NCI-H1417 treated with DMSO at 0.1 percent for 48 hours (cell line): ENCODE measurements at regions not wholly inside any gene's neighbourhood (a gene's known extent, or its start where the extent isn't known, plus 50 kb on each side); places are given as distances from the start of the nearest gene placed in this dataset.

Experiments
- DNase-seq: peaks from one replicate; lab custom pipeline; 2025; lab: John Stamatoyannopoulos, UW

GRCh38 chr16:87002717-87003413 is 314.3 kb downstream of the C16orf95 start:
- no peak for DNase-seq

DNA sequence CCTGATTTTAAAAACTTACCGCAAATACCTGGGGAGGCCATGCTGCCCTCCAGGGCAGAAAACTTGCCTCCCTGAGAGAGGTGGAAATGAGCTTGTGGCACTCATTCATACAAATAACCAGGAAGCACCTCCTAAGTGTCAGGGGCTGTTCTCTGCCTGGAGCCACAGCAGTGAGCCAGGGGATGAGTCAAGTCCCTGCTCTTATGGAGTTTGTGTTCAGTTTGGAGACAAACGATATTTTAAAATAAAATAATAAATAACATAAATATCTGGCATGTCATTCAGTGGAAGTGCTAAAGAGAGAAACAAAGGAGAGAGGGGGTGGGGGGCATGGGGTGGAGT is 313.8 kb downstream of the C16orf95 start:
- DNase-seq, result no peak

- no peak for DNase-seq
These were observed 311.2 kb downstream of the C16orf95 start for GRCh38 chr16:87006021-87006420.

DNA sequence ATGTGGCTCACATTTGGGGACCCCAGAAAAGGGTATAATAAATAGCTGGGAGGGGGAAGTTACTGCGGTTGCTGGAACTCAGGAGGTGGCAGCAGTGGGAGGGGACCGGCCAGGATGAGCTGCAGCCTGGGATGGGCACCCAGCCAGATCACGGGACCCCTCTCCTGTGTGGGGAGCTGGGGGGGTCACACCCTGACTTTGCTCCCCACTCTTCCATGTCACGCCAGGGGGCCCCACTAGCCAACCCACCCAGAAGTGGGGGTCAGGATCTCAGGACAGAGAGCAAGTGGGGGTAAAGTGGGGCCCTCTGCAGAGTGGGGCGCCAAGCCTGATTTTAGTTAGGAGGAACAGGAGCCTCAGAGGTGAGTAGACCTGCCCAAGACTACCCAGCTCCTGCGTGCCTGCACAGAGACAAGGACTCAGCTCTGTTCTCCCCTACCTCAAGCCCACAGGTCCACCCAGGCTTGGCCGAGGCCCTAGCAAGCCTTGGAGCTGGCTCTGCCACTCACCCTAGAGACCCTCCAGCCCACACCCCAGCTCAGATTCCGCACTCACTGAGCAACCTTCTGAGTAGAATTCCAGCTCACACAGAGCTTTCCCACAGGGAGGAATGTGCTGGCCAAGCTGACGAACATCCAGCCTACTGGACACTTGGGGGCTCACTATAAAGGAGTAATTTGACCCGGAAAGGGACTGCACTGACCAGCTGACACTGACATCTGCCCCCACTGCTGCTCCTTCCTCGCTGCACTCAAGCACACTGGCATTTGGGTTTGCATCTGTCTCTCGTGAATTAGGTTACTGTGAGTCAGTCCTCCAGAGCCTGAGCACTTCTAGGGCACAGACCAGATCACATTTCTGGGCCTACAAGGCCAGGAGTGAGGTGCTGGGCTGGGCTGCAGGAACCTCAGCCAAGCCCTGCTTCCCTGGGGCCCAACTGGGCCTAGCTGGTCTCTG is 310.1 kb downstream of the C16orf95 start:
- no peak for DNase-seq

DNA sequence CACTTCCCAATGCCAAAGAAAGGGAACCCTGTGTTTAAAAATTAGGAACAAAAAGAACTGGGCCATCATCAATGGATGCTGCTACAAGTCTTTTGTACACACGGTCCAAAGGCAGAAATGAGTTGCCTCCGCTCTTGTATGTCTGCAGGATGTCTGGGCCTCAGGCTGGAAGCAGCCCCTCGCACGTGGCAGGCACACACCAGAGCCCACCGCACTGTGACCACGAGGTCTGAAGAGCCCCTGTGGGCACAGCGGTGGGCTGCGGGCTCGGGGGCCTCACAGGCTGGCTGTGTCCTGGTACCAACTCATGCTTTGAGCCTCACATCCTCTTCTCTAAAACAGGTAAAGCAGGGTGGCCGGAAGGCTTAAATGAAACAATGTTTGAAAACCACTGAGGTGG is 309.3 kb downstream of the C16orf95 start:
- DNase-seq, result no peak

GRCh38 chr16:87008664-87009063 is 308.5 kb downstream of the C16orf95 start:
- no peak for DNase-seq

- DNase-seq, result no peak
These were observed 303.9 kb downstream of the C16orf95 start for GRCh38 chr16:87012954-87013938.

DNA sequence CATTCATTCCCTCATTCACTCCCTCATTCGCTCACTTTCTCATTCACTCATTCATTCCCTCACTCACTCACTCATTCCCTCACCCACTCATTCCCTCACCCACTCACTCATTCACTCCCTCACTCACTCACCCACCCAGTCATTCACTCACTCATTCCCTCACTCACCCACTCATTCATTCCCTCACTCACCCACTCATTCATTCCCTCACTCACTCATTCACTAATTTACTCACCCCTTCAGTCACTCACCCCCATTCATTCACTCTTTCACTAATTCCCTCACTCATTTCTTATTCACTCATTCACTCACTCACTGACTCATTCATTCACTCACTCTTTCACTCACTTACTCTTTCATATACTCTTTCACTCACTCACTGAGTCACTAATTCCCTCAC is 303.1 kb downstream of the C16orf95 start:
- no peak for DNase-seq

- no peak for DNase-seq
These were observed 302.2 kb downstream of the C16orf95 start for GRCh38 chr16:87015021-87015420.

DNA sequence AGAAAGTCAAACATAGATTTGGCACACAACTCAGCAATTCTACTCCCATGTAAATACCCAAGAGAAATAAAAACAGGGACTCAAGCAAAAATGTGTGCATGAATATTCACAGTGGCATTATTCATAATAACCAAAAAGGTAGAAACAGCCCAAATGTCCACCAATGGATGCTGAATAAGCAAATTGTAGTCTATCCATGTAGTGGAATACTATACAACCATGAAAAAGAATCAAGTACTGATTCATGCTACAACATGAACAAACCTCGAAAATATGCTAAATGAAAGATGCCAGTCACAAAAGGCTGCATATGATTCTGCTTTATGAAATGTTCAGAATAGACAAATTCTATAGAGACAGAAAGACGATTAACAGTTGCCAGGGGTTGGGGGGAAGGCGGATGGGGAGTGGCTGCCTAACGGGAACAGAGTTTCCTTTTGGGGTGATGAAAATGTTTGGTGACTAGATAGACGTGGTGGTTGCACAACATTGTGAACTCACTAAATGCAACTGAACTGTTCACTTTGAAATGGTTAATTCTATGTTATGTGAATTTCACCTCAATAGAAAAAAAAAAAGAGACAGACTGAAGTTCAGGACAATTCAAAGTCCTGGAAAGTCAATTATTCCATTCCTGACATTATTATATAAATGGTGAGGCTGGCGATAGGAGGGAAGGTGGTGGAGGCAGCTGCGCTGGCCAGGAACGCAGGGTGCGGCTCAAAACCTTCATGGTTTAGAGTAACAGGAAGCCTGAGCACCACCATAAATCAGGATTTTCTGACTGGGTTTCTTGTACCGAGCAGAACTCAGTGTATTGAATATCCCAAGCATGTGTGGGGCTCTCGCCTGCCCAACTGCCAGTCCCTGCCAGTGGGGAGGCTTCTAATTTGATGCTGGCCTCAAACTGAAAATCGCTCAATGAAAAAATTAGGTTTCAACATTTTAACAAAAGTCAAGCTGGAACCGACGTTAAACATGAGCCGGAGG is 300.9 kb downstream of the C16orf95 start:
- no peak for DNase-seq

GRCh38 chr16:87017371-87018012 is 299.7 kb downstream of the C16orf95 start:
- no peak for DNase-seq

DNA sequence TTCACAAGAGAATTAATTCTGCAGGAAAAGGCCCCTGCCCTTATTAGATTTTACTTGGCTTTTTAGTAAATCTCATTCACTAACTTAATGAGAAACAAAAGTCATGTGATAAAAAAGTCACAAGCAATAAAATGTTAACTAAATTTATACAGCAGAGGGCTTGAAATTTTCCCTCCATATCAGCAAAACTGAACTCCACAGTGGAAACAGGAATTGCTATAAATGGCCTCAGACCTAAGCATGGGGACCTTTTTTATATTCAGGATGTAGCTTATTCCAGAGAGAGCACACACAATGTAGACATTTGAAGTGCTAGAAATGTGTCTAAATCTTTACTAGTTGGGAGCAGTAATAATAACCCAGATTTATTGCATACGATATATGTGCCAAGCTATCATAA is 291.5 kb downstream of the C16orf95 start:
- DNase-seq, result no peak

DNA sequence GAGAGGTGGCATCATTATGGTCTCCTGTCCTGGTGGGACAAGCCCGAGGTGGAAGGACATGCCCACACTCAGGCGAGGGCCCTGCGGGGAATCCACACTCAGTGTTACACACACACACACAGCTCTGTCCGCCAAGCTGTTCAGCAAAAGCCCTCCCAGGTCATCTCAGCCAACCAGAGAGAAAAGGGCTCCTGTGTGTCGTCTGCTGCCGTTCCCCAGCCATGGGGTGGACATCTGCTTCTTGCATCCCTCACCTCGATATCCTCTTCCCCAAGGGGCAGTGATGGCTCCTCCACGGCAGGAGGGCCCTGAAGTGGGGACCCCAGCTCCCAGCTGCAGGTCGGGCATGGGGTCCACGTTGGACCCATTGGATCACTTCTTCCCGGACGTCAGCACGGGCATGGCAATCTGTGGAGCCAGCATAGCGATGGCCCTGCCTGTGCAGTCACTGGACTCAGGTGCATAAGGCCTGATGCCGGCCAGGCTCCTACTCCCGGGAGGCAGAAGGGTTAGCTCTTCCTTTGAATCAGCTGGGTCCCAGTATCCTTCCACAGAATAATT is 290.1 kb downstream of the C16orf95 start:
- no peak for DNase-seq

GRCh38 chr16:87028481-87029320 is 288.5 kb downstream of the C16orf95 start:
- DNase-seq, result no peak

DNA sequence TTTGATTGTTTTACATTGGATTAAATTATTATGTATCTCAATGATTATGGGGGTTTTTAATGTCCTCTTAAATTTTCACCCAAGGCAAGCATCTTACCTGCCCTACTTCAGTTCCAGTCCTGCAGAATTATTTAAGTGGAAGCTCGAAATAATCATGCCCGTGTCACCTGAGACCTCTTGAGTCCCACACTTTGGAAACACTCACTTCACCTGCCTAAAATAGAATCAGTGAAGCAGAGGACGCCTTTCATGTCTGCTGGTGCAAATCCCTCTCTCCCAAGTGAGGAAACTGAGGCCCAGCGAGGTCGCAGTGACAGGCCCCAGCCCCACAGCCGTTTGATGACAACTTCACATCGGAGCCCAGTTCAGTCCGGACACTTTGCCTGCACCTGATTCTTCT is 284.6 kb downstream of the C16orf95 start:
- no peak for DNase-seq

- no peak for DNase-seq
These were observed 284.1 kb downstream of the C16orf95 start for GRCh38 chr16:87033021-87033471.

GRCh38 chr16:87033541-87034300 is 283.5 kb downstream of the C16orf95 start:
- no peak for DNase-seq

DNA sequence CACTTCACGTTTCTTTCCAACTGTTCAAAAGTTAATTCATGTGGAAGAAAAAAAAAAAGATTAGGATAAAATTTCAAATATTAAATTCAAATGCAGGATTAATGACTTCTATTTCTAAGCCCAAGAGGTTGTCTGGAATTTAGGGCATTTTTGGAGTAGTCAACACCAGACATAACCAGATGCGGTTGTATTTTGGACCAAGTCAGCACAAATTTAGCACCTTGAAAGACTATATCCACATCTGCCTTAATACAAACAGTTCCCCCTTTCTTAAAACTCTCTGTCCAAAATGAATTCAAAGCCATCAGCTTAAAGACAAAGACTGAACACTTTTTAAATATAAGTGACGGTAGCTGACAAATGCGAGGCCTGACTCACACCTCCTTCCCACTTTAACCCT is 282.9 kb downstream of the C16orf95 start:
- DNase-seq, result no peak
